GM19372 (cell line): ENCODE measurements at regions not wholly inside any gene's neighbourhood (a gene's known extent, or its start where the extent isn't known, plus 50 kb on each side); places are given as distances from the start of the nearest gene placed in this dataset.
"Not testable (repeated sequence)": the region's sequence is repeated elsewhere in the genome, so short reads cannot be mapped to it uniquely, and the experiment has no call there.

Experiments used
- ATAC-seq: cut with Tn5 transposase; IDR thresholded peaks from one replicate; pipeline ENCODE4 v1.9.1; 2021; ENCODE audit warnings: mild to moderate bottlenecking, low read depth, moderate library complexity; ENCODE audit not compliant: unreplicated experiment

DNA sequence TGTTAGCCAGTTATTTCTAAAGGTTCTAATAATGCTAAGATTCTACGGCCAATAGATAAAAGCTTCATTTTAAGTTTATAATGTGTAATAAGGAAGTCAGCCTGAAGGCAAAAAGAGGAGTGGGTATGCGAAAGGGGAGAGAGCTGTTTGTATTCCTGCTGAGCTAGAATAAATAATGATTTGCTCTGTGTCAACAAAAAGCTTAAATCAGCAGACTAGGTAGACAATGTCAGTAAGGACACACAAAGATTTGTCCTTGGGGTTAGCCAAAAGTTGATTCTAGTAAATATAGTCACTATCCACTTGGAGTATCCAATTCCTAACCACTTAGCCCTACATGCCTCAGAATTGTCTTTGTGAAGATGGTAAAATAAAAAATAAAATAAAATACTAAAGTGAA lies 90.3 kb upstream of the GRIA3 start:
- no peak for ATAC-seq

GRCh38 chrX:123108513-123109427 lies 75.3 kb upstream of the GRIA3 start:
- no peak for ATAC-seq

GRCh38 chrX:123121241-123121640 lies 62.8 kb upstream of the GRIA3 start:
- ATAC-seq, result no peak

- not testable (repeated sequence) for ATAC-seq
Measured at GRCh38 chrX:123129805-123130204, 54.3 kb upstream of the GRIA3 start.
